GM21390 (cell line): ENCODE measurements at regions not wholly inside any gene's neighbourhood (a gene's known extent, or its start where the extent isn't known, plus 50 kb on each side); places are given as distances from the start of the nearest gene placed in this dataset.

Experiments
- ATAC-seq: cut with Tn5 transposase; IDR thresholded peaks from one replicate; pipeline ENCODE4 v1.9.1; 2021; ENCODE audit not compliant: unreplicated experiment

GRCh38 chr6:91350146-91350908 is 763.5 kb upstream of the MAP3K7 start:
- no peak for ATAC-seq

- ATAC-seq: no peak
Measured at GRCh38 chr6:91341473-91341872, 754.6 kb upstream of the MAP3K7 start.

- no peak for ATAC-seq
Measured at GRCh38 chr6:91340896-91341395, 754.1 kb upstream of the MAP3K7 start.

- no peak for ATAC-seq
Measured at GRCh38 chr6:91337967-91338366, 751.1 kb upstream of the MAP3K7 start.

- ATAC-seq: no peak
Measured at GRCh38 chr6:91330896-91331295, 744.0 kb upstream of the MAP3K7 start.

- no peak for ATAC-seq
Measured at GRCh38 chr6:91328241-91328640, 741.4 kb upstream of the MAP3K7 start.

- ATAC-seq: no peak
Measured at GRCh38 chr6:91324711-91325110, 737.8 kb upstream of the MAP3K7 start.

GRCh38 chr6:91317984-91318383 is 731.1 kb upstream of the MAP3K7 start:
- no peak for ATAC-seq

GRCh38 chr6:91317247-91317835 is 730.5 kb upstream of the MAP3K7 start:
- no peak for ATAC-seq

- ATAC-seq: no peak
Measured at GRCh38 chr6:91310178-91310577, 723.3 kb upstream of the MAP3K7 start.

GRCh38 chr6:91305755-91306154 is 718.9 kb upstream of the MAP3K7 start:
- no peak for ATAC-seq

GRCh38 chr6:91304521-91304920 is 717.6 kb upstream of the MAP3K7 start:
- ATAC-seq: no peak

GRCh38 chr6:91303326-91303725 is 716.5 kb upstream of the MAP3K7 start:
- no peak for ATAC-seq

- ATAC-seq: no peak
Measured at GRCh38 chr6:91299544-91300491, 712.9 kb upstream of the MAP3K7 start.

GRCh38 chr6:91298543-91299145 is 711.8 kb upstream of the MAP3K7 start:
- ATAC-seq: no peak

- no peak for ATAC-seq
Measured at GRCh38 chr6:91293395-91293794, 706.5 kb upstream of the MAP3K7 start.

- ATAC-seq: no peak
Measured at GRCh38 chr6:91291071-91291470, 704.2 kb upstream of the MAP3K7 start.

- no peak for ATAC-seq
Measured at GRCh38 chr6:91288741-91289140, 701.9 kb upstream of the MAP3K7 start.

- no peak for ATAC-seq
Measured at GRCh38 chr6:91281901-91282300, 695.0 kb upstream of the MAP3K7 start.

GRCh38 chr6:91280494-91280830 is 693.6 kb upstream of the MAP3K7 start:
- no peak for ATAC-seq
